ENCODE measurements at regions not wholly inside any gene's neighbourhood (a gene's known extent, or its start where the extent isn't known, plus 50 kb on each side); places are given as distances from the start of the nearest gene placed in this dataset.

- DNase-seq (ENCODE audit: low spot score), result no peak
- TF ChIP-seq CTCF (IDR thresholded peaks at IDR 0.05; ENCODE audit: extremely low read depth, missing control alignments), result no peak
These were observed 74.9 kb upstream of the PRPS1L1 start for GRCh38 chr7:18102576-18102975.

- TF ChIP-seq CTCF (IDR thresholded peaks at IDR 0.05; ENCODE audit: extremely low read depth, missing control alignments), result no peak
- no peak for DNase-seq (ENCODE audit: low spot score)
These were observed 76.0 kb upstream of the PRPS1L1 start for GRCh38 chr7:18103436-18104218.

- TF ChIP-seq CTCF (IDR thresholded peaks at IDR 0.05; ENCODE audit: extremely low read depth, missing control alignments), result no peak
- DNase-seq (ENCODE audit: low spot score), result no peak
These were observed 82.1 kb upstream of the PRPS1L1 start for GRCh38 chr7:18109762-18110161.

GRCh38 chr7:18116661-18117060 lies 89.0 kb upstream of the PRPS1L1 start:
- no peak for DNase-seq (ENCODE audit: low spot score)

GRCh38 chr7:18117482-18117881 lies 89.8 kb upstream of the PRPS1L1 start:
- DNase-seq (ENCODE audit: low spot score), result no peak
- TF ChIP-seq CTCF (IDR thresholded peaks at IDR 0.05; ENCODE audit: extremely low read depth, missing control alignments), result no peak

More at GRCh38 chr7:18116661-18117060, 89.0 kb upstream of the PRPS1L1 start:
- no peak for TF ChIP-seq CTCF (IDR thresholded peaks at IDR 0.05; ENCODE audit: extremely low read depth, missing control alignments)

- DNase-seq (ENCODE audit: low spot score), result no peak
- no peak for TF ChIP-seq CTCF (IDR thresholded peaks at IDR 0.05; ENCODE audit: extremely low read depth, missing control alignments)
These were observed 92.3 kb upstream of the PRPS1L1 start for GRCh38 chr7:18119985-18120384.

- TF ChIP-seq CTCF (IDR thresholded peaks at IDR 0.05; ENCODE audit: extremely low read depth, missing control alignments), result no peak
These were observed 96.0 kb upstream of the PRPS1L1 start for GRCh38 chr7:18123508-18124239.

More at GRCh38 chr7:18123508-18124239, 96.0 kb upstream of the PRPS1L1 start:
- DNase-seq (ENCODE audit: low spot score), result no peak
